Fibroblast of skin of left quadriceps (primary cell): ENCODE measurements at regions not wholly inside any gene's neighbourhood (a gene's known extent, or its start where the extent isn't known, plus 50 kb on each side); places are given as distances from the start of the nearest gene placed in this dataset.
"Not testable (repeated sequence)": the region's sequence is repeated elsewhere in the genome, so short reads cannot be mapped to it uniquely, and the experiment has no call there.

ENCODE experiments used
- DNase-seq, 2 experiments: peaks; one replicate each; pipeline ENCODE4 v3.0.0-alpha.2; 2013; ENCODE audit warnings: low read depth in 2 of 2

- no peak for DNase-seq
These were observed 50.2 kb upstream of the THSD7B start for GRCh38 chr2:136715146-136715545.

- DNase-seq = no peak
These were observed 50.8 kb upstream of the THSD7B start for GRCh38 chr2:136714452-136714951.

GRCh38 chr2:136713739-136714138, 51.6 kb upstream of the THSD7B start:
- DNase-seq = no peak

- no peak for DNase-seq
These were observed 60.0 kb upstream of the THSD7B start for GRCh38 chr2:136705336-136705735.

- DNase-seq = no peak
These were observed 62.1 kb upstream of the THSD7B start for GRCh38 chr2:136703214-136703613.

GRCh38 chr2:136696438-136696837, 68.9 kb upstream of the THSD7B start:
- DNase-seq = no peak

- DNase-seq = no peak
These were observed 71.4 kb upstream of the THSD7B start for GRCh38 chr2:136693966-136694365.

GRCh38 chr2:136680079-136680478, 85.3 kb upstream of the THSD7B start:
- DNase-seq = not testable (repeated sequence)

GRCh38 chr2:136665736-136666135, 99.6 kb upstream of the THSD7B start:
- no peak for DNase-seq

GRCh38 chr2:136664713-136665405, 100.5 kb upstream of the THSD7B start:
- DNase-seq = no peak

GRCh38 chr2:136658201-136658600, 107.1 kb upstream of the THSD7B start:
- DNase-seq = no peak

GRCh38 chr2:136653861-136654260, 111.5 kb upstream of the THSD7B start:
- no peak for DNase-seq

- DNase-seq = no peak
These were observed 113.8 kb upstream of the THSD7B start for GRCh38 chr2:136651456-136652010.

GRCh38 chr2:136647039-136647438, 118.3 kb upstream of the THSD7B start:
- no peak for DNase-seq

GRCh38 chr2:136645236-136645828, 120.0 kb upstream of the THSD7B start:
- DNase-seq = no peak

GRCh38 chr2:136639651-136640050, 125.7 kb upstream of the THSD7B start:
- DNase-seq = no peak

GRCh38 chr2:136638193-136638592, 127.2 kb upstream of the THSD7B start:
- no peak for DNase-seq

- DNase-seq = no peak
These were observed 127.9 kb upstream of the THSD7B start for GRCh38 chr2:136637402-136637801.

- no peak for DNase-seq
These were observed 136.9 kb upstream of the THSD7B start for GRCh38 chr2:136628490-136628889.

- DNase-seq = no peak
These were observed 152.2 kb upstream of the THSD7B start for GRCh38 chr2:136613096-136613495.

- DNase-seq = no peak
These were observed 153.3 kb upstream of the THSD7B start for GRCh38 chr2:136612079-136612478.

- DNase-seq = no peak
These were observed 153.9 kb upstream of the THSD7B start for GRCh38 chr2:136611451-136611850.

- no peak for DNase-seq
These were observed 182.6 kb upstream of the THSD7B start for GRCh38 chr2:136582628-136583205.
